Right cardiac atrium (tissue), 5 donors: ENCODE measurements at regions not wholly inside any gene's neighbourhood (a gene's known extent, or its start where the extent isn't known, plus 50 kb on each side); places are given as distances from the start of the nearest gene placed in this dataset.
"Not testable (repeated sequence)": the region's sequence is repeated elsewhere in the genome, so short reads cannot be mapped to it uniquely, and the experiment has no call there.

Source experiments
- ATAC-seq, 2 donors: fragments of 200-7000 bp; cut with Tn5 transposase; one replicate each; pipeline versions ENCODE4 v1.8.0 to v1.9.1; 2020; ENCODE audit warnings: moderate library complexity in 2 of 2, mild to moderate bottlenecking in 1 of 2
- DNase-seq, 3 donors: peaks; one replicate each; pipeline ENCODE4 v3.0.0-alpha.2; 2020
- H3K27ac ChIP-seq: one replicate; pipeline ENCODE4 v1.5.1; 2013; ENCODE audit warnings: mild to moderate bottlenecking, low read length, control low read depth, moderate library complexity
- H3K27me3 ChIP-seq: one replicate; pipeline ENCODE4 v1.6.1; 2013; ENCODE audit not compliant: control insufficient read depth, insufficient read depth
- H3K4me1 ChIP-seq: one replicate; pipeline ENCODE4 v1.6.1; 2013; ENCODE audit warnings: low read length; ENCODE audit not compliant: control insufficient read depth, insufficient read depth
- H3K4me3 ChIP-seq: one replicate; pipeline ENCODE4 v1.5.1; 2013; ENCODE audit warnings: low read length, control low read depth
- H3K9me3 ChIP-seq: one replicate; pipeline ENCODE4 v1.6.1; 2013; ENCODE audit warnings: low read length; ENCODE audit not compliant: control insufficient read depth
- WGBS: extraction: QIAGEN DNeasy Blood & Tissue Kit; methylation state at CpG from one replicate; pipeline ENCODE4 v1.1.7; 2013; 5-methylcytosine and 5-hydroxymethylcytosine counted together
- intact Hi-C, 4 donors: fragments of 100-400 bp; cut with DNase I; formaldehyde crosslinking; loops; one replicate each; pipeline versions ENCODE4 v1.11.0 to v1.14.0; 2022 to 2023
- donor health status: healthy with polysubstance abuse.
- donor health status: DM: no; HTN: yes; CAD: no.
- donor health status: DM: no; HTN: no; CAD: no.
- donor health status: DM: no; HTN: yes; CAD: no; lungs with severe emphysema.
- donor health status: DM: yes; HTN: yes; CAD: no.

GRCh38 chr18:42334931-42335330, 379.9 kb downstream of the PIK3C3 start:
- no peak overlapping the region for H3K27ac ChIP-seq
- DNase-seq, result no peak
- intact Hi-C loops, result no loop called here
- no peak for ATAC-seq
- H3K9me3 ChIP-seq, result no peaks in the 10 kb centered on the region
- no peaks in the 10 kb centered on the region for H3K4me1 ChIP-seq
- no peaks in the 10 kb centered on the region for H3K27me3 ChIP-seq
- H3K4me3 ChIP-seq, result no peak overlapping the region

GRCh38 chr18:42336139-42336538, 381.1 kb downstream of the PIK3C3 start:
- Histone ChIP-seq H3K4me3 (no peak overlapping the region), H3K27ac (no peak overlapping the region), H3K9me3 (no peaks in the 10 kb centered on the region), H3K27me3 (no peaks in the 10 kb centered on the region), H3K4me1 (no peaks in the 10 kb centered on the region)
- WGBS, result 71% methylated on average over 2 of the region's 2 CpGs
- intact Hi-C loops, result no loop called here
- DNase-seq (no peak), ATAC-seq (no peak)

- H3K4me3 ChIP-seq, H3K27me3 ChIP-seq, ATAC-seq, DNase-seq, intact Hi-C loops, H3K4me1 ChIP-seq, H3K27ac ChIP-seq, H3K9me3 ChIP-seq: not testable (repeated sequence)
- WGBS, result 96% methylated on average over 2 of the region's 2 CpGs
Observed at GRCh38 chr18:42337337-42337736, 382.3 kb downstream of the PIK3C3 start.

GRCh38 chr18:42338683-42339082, 383.6 kb downstream of the PIK3C3 start:
- Histone ChIP-seq H3K4me3 (no peak overlapping the region), H3K4me1 (no peaks in the 10 kb centered on the region), H3K9me3 (no peaks in the 10 kb centered on the region), H3K27ac (no peak overlapping the region), H3K27me3 (no peaks in the 10 kb centered on the region)
- 53% methylated on average over 2 of the region's 2 CpGs for WGBS
- DNase-seq, result no peak
- peak in 1 of 2 donors; percentile 63 for ATAC-seq
- intact Hi-C loops, result no loop called here

- WGBS, result 46% methylated on average over 4 of the region's 4 CpGs
- H3K4me1 ChIP-seq, result no peaks in the 10 kb centered on the region
- no peak overlapping the region for H3K27ac ChIP-seq
- DNase-seq (no peak), ATAC-seq (peak in 1 of 2 donors; percentile 79)
- no peaks in the 10 kb centered on the region for H3K27me3 ChIP-seq
- no peak overlapping the region for H3K4me3 ChIP-seq
- no peaks in the 10 kb centered on the region for H3K9me3 ChIP-seq
- intact Hi-C loops, result no loop called here
Observed at GRCh38 chr18:42339372-42339771, 384.3 kb downstream of the PIK3C3 start.

- intact Hi-C loops, result no loop called here
- 67% methylated on average over 3 of the region's 3 CpGs for WGBS
- no peaks in the 10 kb centered on the region for H3K9me3 ChIP-seq
- no peaks in the 10 kb centered on the region for H3K4me1 ChIP-seq
- DNase-seq, result no peak
- H3K4me3 ChIP-seq, result no peak overlapping the region
- H3K27ac ChIP-seq, result no peak overlapping the region
- ATAC-seq, result no peak
- no peaks in the 10 kb centered on the region for H3K27me3 ChIP-seq
Observed at GRCh38 chr18:42340423-42341009, 385.5 kb downstream of the PIK3C3 start.

GRCh38 chr18:42341423-42341822, 386.4 kb downstream of the PIK3C3 start:
- DNase-seq (no peak), ATAC-seq (no peak)
- H3K4me3 ChIP-seq, result no peak overlapping the region
- H3K27me3 ChIP-seq, result no peaks in the 10 kb centered on the region
- intact Hi-C loops, result no loop called here
- H3K9me3 ChIP-seq, result no peaks in the 10 kb centered on the region
- no peaks in the 10 kb centered on the region for H3K4me1 ChIP-seq
- 39% methylated on average over 1 of the region's 1 CpG for WGBS
- no peak overlapping the region for H3K27ac ChIP-seq

GRCh38 chr18:42348722-42349121, 393.7 kb downstream of the PIK3C3 start:
- Histone ChIP-seq H3K4me1 (no peaks in the 10 kb centered on the region), H3K9me3 (no peaks in the 10 kb centered on the region), H3K27ac (no peak overlapping the region), H3K27me3 (no peaks in the 10 kb centered on the region), H3K4me3 (no peak overlapping the region)
- 66% methylated on average over 5 of the region's 5 CpGs for WGBS
- intact Hi-C loops, result no loop called here
- ATAC-seq (no peak), DNase-seq (peak in 1 of 3 donors; percentile 33)

GRCh38 chr18:42351455-42351854, 396.4 kb downstream of the PIK3C3 start:
- Histone ChIP-seq H3K27ac (no peak overlapping the region), H3K4me3 (no peak overlapping the region), H3K27me3 (no peaks in the 10 kb centered on the region), H3K4me1 (no peaks in the 10 kb centered on the region), H3K9me3 (no peaks in the 10 kb centered on the region)
- no peak for DNase-seq
- ATAC-seq, result no peak
- intact Hi-C loops, result no loop called here
- 65% methylated on average over 2 of the region's 2 CpGs for WGBS

GRCh38 chr18:42360716-42361115, 405.7 kb downstream of the PIK3C3 start:
- H3K4me3 ChIP-seq, result no peak overlapping the region
- ATAC-seq, result no peak

GRCh38 chr18:42363446-42364441, 408.7 kb downstream of the PIK3C3 start:
- Histone ChIP-seq H3K4me3 (no peak overlapping the region), H3K27me3 (no peaks in the 10 kb centered on the region), H3K9me3 (no peaks in the 10 kb centered on the region), H3K27ac (no peak overlapping the region), H3K4me1 (no peaks in the 10 kb centered on the region)
- intact Hi-C loops, result no loop called here
- ATAC-seq (no peak), DNase-seq (no peak)
- WGBS, result 33% methylated on average over 2 of the region's 2 CpGs

More at GRCh38 chr18:42360716-42361115, 405.7 kb downstream of the PIK3C3 start:
- Histone ChIP-seq H3K27ac (no peak overlapping the region), H3K27me3 (no peaks in the 10 kb centered on the region), H3K9me3 (no peaks in the 10 kb centered on the region), H3K4me1 (no peaks in the 10 kb centered on the region)
- intact Hi-C loops, result no loop called here
- DNase-seq, result no peak
